HS-27A (cell line): ENCODE measurements at regions not wholly inside any gene's neighbourhood (a gene's known extent, or its start where the extent isn't known, plus 50 kb on each side); places are given as distances from the start of the nearest gene placed in this dataset.
"Not testable (repeated sequence)": the region's sequence is repeated elsewhere in the genome, so short reads cannot be mapped to it uniquely, and the experiment has no call there.

Source experiments
- DNase-seq: peaks from one replicate; pipeline ENCODE4 v3.0.0-alpha.2; 2012; ENCODE audit warnings: low read depth, missing footprints

- DNase-seq = no peak
Observed at GRCh38 chr2:193303464-193303863, 1108.7 kb upstream of the TMEFF2 start.

- no peak for DNase-seq
Observed at GRCh38 chr2:193294371-193294770, 1099.6 kb upstream of the TMEFF2 start.

- DNase-seq = no peak
Observed at GRCh38 chr2:193279361-193279760, 1084.6 kb upstream of the TMEFF2 start.

- no peak for DNase-seq
Observed at GRCh38 chr2:193276988-193277387, 1082.3 kb upstream of the TMEFF2 start.

- no peak for DNase-seq
Observed at GRCh38 chr2:193276560-193276959, 1081.8 kb upstream of the TMEFF2 start.

- no peak for DNase-seq
Observed at GRCh38 chr2:193276069-193276468, 1081.3 kb upstream of the TMEFF2 start.

- DNase-seq = no peak
Observed at GRCh38 chr2:193272011-193272410, 1077.3 kb upstream of the TMEFF2 start.

GRCh38 chr2:193270816-193271215 lies 1076.1 kb upstream of the TMEFF2 start:
- no peak for DNase-seq

GRCh38 chr2:193267496-193268002 lies 1072.8 kb upstream of the TMEFF2 start:
- DNase-seq = no peak

GRCh38 chr2:193253014-193253530 lies 1058.3 kb upstream of the TMEFF2 start:
- DNase-seq = no peak

GRCh38 chr2:193251909-193252308 lies 1057.2 kb upstream of the TMEFF2 start:
- no peak for DNase-seq

- DNase-seq = no peak
Observed at GRCh38 chr2:193250389-193250788, 1055.7 kb upstream of the TMEFF2 start.

- DNase-seq = no peak
Observed at GRCh38 chr2:193240752-193241151, 1046.0 kb upstream of the TMEFF2 start.

- no peak for DNase-seq
Observed at GRCh38 chr2:193231634-193232033, 1036.9 kb upstream of the TMEFF2 start.

- DNase-seq = no peak
Observed at GRCh38 chr2:193228276-193228675, 1033.5 kb upstream of the TMEFF2 start.

GRCh38 chr2:193222454-193222853 lies 1027.7 kb upstream of the TMEFF2 start:
- DNase-seq = no peak

- no peak for DNase-seq
Observed at GRCh38 chr2:193219413-193219812, 1024.7 kb upstream of the TMEFF2 start.

GRCh38 chr2:193201583-193201982 lies 1006.9 kb upstream of the TMEFF2 start:
- DNase-seq = no peak

GRCh38 chr2:193199322-193199721 lies 1004.6 kb upstream of the TMEFF2 start:
- no peak for DNase-seq

- no peak for DNase-seq
Observed at GRCh38 chr2:193187816-193188215, 993.1 kb upstream of the TMEFF2 start.

GRCh38 chr2:193170981-193171380 lies 976.2 kb upstream of the TMEFF2 start:
- DNase-seq = not testable (repeated sequence)

GRCh38 chr2:193156480-193156879 lies 961.7 kb upstream of the TMEFF2 start:
- no peak for DNase-seq

GRCh38 chr2:193154076-193154475 lies 959.3 kb upstream of the TMEFF2 start:
- no peak for DNase-seq

GRCh38 chr2:193153576-193153975 lies 958.8 kb upstream of the TMEFF2 start:
- no peak for DNase-seq

GRCh38 chr2:193142467-193142866 lies 947.7 kb upstream of the TMEFF2 start:
- not testable (repeated sequence) for DNase-seq
